Sigmoid colon (tissue), 4 donors: ENCODE measurements at regions not wholly inside any gene's neighbourhood (a gene's known extent, or its start where the extent isn't known, plus 50 kb on each side); places are given as distances from the start of the nearest gene placed in this dataset.

ENCODE experiments used
- POLR2A ChIP-seq, 2 donors: fragments of 450-650 bp; IDR thresholded peaks; one replicate each; pipeline ENCODE4 v1.6.1; 2016; ENCODE audit warnings: antibody characterized with exemption in 2 of 2, mild to moderate bottlenecking in 2 of 2, moderate library complexity in 2 of 2
- POLR2AphosphoS5 ChIP-seq, 4 donors: sonication (generic); formaldehyde crosslinking; IDR thresholded peaks; one replicate each; pipeline ENCODE4 v1.6.1; 2017; ENCODE audit warnings: antibody characterized with exemption in 4 of 4
- TF ChIP-seq, protein P1 (sequence below), 4 experiments: fragments of 450-650 bp in 3 of 4; fragments of 200-600 bp in 1 of 4; IDR thresholded peaks; one replicate each; pipeline ENCODE4 v1.5.1; 2016 to 2019; ENCODE audit warnings: antibody characterized with exemption in 4 of 4, mild to moderate bottlenecking in 3 of 4, moderate library complexity in 2 of 4

DNA sequence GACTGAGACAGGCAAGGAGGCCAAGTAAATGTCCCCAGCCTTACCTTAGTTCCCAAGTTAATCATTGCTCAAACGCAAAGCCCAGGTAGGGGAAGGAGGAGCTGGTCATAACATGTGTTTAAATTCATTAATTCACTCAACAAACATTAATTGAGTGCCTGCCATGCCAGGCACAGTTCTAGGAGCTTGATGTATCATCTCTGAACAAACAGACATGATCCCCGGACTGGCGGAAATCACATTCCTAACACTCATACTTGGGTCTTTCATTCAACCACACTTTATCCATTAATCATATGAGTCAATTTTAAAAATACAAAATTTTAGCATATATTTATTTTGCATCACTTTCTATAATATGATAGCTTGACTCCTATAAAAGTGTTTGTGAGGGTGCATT, 335.3 kb upstream of the NOCT start:
- TF ChIP-seq POLR2A (IDR thresholded peaks at IDR 0.05) (no peak), POLR2AphosphoS5 (IDR thresholded peaks at IDR 0.05) (no peak)
- TF ChIP-seq, protein P1, sequence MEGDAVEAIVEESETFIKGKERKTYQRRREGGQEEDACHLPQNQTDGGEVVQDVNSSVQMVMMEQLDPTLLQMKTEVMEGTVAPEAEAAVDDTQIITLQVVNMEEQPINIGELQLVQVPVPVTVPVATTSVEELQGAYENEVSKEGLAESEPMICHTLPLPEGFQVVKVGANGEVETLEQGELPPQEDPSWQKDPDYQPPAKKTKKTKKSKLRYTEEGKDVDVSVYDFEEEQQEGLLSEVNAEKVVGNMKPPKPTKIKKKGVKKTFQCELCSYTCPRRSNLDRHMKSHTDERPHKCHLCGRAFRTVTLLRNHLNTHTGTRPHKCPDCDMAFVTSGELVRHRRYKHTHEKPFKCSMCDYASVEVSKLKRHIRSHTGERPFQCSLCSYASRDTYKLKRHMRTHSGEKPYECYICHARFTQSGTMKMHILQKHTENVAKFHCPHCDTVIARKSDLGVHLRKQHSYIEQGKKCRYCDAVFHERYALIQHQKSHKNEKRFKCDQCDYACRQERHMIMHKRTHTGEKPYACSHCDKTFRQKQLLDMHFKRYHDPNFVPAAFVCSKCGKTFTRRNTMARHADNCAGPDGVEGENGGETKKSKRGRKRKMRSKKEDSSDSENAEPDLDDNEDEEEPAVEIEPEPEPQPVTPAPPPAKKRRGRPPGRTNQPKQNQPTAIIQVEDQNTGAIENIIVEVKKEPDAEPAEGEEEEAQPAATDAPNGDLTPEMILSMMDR (IDR thresholded peaks at IDR 0.05): no peak
